ENCODE measurements at regions not wholly inside any gene's neighbourhood (a gene's known extent, or its start where the extent isn't known, plus 50 kb on each side); places are given as distances from the start of the nearest gene placed in this dataset.

DNA sequence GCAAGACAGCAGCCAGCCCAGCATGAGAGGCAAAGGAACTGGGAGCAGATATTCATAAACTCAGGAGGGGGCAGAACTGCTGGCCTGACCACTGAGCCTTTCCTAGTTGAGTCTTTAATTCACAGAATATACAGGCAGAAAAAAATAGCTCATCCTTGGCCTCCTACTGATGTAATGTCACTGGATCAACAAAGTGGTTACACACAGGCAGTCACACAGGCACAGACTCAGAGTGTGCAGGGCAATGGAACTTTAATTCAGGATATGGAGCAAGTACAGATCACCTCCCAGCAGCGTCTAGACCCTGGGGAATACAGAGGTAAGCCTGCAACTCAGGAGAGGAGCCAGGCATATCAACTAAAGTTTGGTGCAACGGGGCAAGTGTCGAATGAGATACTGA, 75.4 kb downstream of the TNP1 start (continued):
- TF ChIP-seq, protein P1, sequence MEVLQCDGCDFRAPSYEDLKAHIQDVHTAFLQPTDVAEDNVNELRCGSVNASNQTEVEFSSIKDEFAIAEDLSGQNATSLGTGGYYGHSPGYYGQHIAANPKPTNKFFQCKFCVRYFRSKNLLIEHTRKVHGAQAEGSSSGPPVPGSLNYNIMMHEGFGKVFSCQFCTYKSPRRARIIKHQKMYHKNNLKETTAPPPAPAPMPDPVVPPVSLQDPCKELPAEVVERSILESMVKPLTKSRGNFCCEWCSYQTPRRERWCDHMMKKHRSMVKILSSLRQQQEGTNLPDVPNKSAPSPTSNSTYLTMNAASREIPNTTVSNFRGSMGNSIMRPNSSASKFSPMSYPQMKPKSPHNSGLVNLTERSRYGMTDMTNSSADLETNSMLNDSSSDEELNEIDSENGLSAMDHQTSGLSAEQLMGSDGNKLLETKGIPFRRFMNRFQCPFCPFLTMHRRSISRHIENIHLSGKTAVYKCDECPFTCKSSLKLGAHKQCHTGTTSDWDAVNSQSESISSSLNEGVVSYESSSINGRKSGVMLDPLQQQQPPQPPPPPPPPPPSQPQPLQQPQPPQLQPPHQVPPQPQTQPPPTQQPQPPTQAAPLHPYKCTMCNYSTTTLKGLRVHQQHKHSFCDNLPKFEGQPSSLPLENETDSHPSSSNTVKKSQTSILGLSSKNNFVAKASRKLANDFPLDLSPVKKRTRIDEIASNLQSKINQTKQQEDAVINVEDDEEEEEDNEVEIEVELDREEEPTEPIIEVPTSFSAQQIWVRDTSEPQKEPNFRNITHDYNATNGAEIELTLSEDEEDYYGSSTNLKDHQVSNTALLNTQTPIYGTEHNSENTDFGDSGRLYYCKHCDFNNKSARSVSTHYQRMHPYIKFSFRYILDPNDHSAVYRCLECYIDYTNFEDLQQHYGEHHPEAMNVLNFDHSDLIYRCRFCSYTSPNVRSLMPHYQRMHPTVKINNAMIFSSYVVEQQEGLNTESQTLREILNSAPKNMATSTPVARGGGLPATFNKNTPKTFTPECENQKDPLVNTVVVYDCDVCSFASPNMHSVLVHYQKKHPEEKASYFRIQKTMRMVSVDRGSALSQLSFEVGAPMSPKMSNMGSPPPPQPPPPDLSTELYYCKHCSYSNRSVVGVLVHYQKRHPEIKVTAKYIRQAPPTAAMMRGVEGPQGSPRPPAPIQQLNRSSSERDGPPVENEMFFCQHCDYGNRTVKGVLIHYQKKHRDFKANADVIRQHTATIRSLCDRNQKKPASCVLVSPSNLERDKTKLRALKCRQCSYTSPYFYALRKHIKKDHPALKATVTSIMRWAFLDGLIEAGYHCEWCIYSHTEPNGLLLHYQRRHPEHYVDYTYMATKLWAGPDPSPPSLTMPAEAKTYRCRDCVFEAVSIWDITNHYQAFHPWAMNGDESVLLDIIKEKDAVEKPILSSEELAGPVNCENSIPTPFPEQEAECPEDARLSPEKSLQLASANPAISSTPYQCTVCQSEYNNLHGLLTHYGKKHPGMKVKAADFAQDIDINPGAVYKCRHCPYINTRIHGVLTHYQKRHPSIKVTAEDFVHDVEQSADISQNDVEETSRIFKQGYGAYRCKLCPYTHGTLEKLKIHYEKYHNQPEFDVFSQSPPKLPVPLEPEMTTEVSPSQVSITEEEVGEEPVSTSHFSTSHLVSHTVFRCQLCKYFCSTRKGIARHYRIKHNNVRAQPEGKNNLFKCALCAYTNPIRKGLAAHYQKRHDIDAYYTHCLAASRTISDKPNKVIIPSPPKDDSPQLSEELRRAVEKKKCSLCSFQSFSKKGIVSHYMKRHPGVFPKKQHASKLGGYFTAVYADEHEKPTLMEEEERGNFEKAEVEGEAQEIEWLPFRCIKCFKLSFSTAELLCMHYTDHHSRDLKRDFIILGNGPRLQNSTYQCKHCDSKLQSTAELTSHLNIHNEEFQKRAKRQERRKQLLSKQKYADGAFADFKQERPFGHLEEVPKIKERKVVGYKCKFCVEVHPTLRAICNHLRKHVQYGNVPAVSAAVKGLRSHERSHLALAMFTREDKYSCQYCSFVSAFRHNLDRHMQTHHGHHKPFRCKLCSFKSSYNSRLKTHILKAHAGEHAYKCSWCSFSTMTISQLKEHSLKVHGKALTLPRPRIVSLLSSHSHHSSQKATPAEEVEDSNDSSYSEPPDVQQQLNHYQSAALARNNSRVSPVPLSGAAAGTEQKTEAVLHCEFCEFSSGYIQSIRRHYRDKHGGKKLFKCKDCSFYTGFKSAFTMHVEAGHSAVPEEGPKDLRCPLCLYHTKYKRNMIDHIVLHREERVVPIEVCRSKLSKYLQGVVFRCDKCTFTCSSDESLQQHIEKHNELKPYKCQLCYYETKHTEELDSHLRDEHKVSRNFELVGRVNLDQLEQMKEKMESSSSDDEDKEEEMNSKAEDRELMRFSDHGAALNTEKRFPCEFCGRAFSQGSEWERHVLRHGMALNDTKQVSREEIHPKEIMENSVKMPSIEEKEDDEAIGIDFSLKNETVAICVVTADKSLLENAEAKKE (CRISPR knock-in tag; IDR thresholded peaks at IDR 0.05): no peak

DNA sequence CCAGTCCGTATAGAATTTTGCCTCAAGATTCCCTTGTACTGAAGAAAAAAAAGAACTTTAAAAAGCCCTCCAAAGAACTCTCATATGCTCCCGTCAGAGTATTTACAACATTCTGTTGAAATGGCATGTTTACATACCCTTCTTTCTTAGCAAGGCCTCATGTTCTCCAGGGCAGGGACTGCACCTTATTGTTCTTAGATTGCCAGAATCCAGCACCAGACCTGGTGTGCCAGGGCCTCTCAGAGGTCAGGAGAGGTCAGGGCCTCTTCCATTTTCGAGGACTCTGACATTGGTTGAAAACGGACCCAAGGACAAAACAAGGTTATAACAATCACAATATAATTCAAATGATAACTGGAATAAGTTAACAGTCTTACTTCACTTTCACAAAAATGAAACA, 78.2 kb downstream of the TNP1 start:
- peaks cover 3% of the 10 kb centered on the region; the same call in 2 of the 3 replicates for H3K4me1 Mint-ChIP-seq
- Histone ChIP-seq H3F3A (replicated peaks; ENCODE audit: low read depth) (no peaks in the 10 kb centered on the region), H3K4me1 (ENCODE audit: insufficient read depth) (no peaks in the 10 kb centered on the region), H3K4me2 (no peak overlapping the region), H3K4me3 (no peak overlapping the region), H3K79me2 (replicated peaks; ENCODE audit: insufficient read depth) (no peaks in the 10 kb centered on the region), H4K20me1 (replicated peaks; ENCODE audit: insufficient read depth) (no peaks in the 10 kb centered on the region), H3K36me3 (ENCODE audit: insufficient read depth) (no peaks in the 10 kb centered on the region), H2AFZ (no peak overlapping the region), H3K27me3 (ENCODE audit: insufficient read depth) (no peaks in the 10 kb centered on the region), H3K9me2 (ENCODE audit: insufficient read depth) (peaks cover 6% of the 10 kb centered on the region; the same call in 1 of the 2 replicates), H3K27ac (ENCODE audit: low read depth) (no peak overlapping the region)
- no peaks in the 10 kb centered on the region for H3K9me3 Mint-ChIP-seq
- peaks cover 5% of the 10 kb centered on the region for H3K27me3 Mint-ChIP-seq (ENCODE audit: insufficient read depth, low read depth, poor library complexity)
- ATAC-seq (no peak), DNase-seq (ENCODE audit: low spot score) (no peak)
- H3K4me3 Mint-ChIP-seq: no peak overlapping the region
- H3K36me3 Mint-ChIP-seq (ENCODE audit: low read depth): no peaks in the 10 kb centered on the region
- no peak overlapping the region for H3K27ac Mint-ChIP-seq
- TF ChIP-seq EZH2 (IDR thresholded peaks at IDR 0.05; ENCODE audit: low read depth, unreplicated experiment) (no peak), STAT1 (IDR thresholded peaks at IDR 0.05; ENCODE audit: unreplicated experiment) (no peak), POLR2AphosphoS5 (IDR thresholded peaks at IDR 0.05; ENCODE audit: low read depth) (no peak), JUNB (IDR thresholded peaks at IDR 0.05; ENCODE audit: unreplicated experiment) (no peak), ZNF114 (CRISPR knock-in tag; IDR thresholded peaks at IDR 0.05) (no peak), ZNF331 (CRISPR knock-in tag; IDR thresholded peaks at IDR 0.05; ENCODE audit: low read depth) (no peak)
- TF ChIP-seq, protein P2, sequence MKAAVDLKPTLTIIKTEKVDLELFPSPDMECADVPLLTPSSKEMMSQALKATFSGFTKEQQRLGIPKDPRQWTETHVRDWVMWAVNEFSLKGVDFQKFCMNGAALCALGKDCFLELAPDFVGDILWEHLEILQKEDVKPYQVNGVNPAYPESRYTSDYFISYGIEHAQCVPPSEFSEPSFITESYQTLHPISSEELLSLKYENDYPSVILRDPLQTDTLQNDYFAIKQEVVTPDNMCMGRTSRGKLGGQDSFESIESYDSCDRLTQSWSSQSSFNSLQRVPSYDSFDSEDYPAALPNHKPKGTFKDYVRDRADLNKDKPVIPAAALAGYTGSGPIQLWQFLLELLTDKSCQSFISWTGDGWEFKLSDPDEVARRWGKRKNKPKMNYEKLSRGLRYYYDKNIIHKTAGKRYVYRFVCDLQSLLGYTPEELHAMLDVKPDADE (IDR thresholded peaks at IDR 0.05): no peak
- TF ChIP-seq, protein P1 (CRISPR knock-in tag; IDR thresholded peaks at IDR 0.05): no peak

Data from GM23338 (cell line).